Activated naive CD4-positive, alpha-beta T cell treated with anti-CD3 and anti-CD28 coated beads, Interleukin-2, amount 50 U/mL, for 16 hours (primary cell): ENCODE measurements at regions not wholly inside any gene's neighbourhood (a gene's known extent, or its start where the extent isn't known, plus 50 kb on each side); places are given as distances from the start of the nearest gene placed in this dataset.

Source experiments
- DNase-seq: peaks from one replicate; pipeline ENCODE4 v3.0.0-alpha.2; 2020

- DNase-seq, result no peak
Observed at GRCh38 chr1:168782559-168783116, 53.6 kb upstream of the DPT start.

- no peak for DNase-seq
Observed at GRCh38 chr1:168783458-168784210, 54.6 kb upstream of the DPT start.

DNA sequence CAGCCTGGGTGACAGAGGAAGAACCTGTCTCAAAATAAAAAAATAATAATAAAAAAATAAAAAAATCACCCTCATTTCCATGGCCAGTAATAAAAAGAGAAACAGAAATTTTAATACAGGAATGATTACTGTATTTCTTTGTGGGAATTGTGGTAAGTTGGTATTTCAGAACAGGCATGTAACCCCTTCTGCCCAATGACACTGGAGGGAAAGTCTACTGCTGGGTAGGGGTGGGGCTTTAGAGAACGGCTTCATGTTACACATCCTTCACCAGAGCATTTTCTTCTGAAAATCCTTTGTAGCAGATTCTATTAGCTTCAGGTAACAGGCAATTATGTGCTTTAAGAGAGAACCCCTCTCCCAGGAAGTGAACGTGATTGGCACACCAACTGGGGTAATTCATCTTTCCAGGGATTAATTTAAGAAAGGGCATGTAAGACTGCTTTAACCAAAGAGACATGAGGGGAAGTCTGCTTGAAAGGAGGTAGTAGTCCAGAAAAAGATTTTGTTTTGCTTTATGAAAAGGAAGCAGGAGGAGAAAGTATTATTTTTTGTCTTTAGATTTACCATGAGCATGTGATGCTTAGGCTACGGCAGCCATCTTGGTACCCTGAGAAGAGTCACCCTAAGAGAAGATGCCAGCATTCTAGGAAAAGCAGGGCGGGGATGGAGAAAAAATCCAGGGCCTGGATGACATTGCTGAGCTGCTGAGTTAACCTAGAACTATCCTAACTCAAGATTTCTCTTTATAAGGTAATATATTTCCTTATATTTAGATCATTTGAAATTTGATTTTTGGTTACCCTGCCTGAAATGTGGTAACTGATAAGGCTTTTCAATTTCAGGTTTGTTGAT, 57.7 kb upstream of the DPT start:
- no peak for DNase-seq

DNA sequence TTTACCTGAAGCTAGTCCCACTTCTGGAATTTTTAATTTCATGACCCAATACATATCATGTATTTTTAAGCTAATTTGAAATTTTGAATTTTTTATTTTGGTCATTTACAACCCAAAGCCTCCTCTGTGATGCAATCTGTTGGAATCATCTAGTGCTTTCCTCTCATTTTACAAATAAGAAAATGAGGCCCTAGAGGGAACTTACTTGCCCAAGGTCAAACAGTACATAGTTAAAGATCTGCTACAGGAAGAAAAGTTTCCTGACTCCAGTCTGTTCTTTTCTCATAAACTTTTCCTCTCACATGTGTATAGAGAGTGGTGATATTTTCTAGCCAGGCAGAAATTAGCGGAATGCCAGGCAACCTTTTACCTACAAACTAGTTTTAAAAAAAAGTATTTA, 59.3 kb upstream of the DPT start:
- DNase-seq, result no peak

GRCh38 chr1:168789501-168789900, 60.5 kb upstream of the DPT start:
- DNase-seq, result no peak

GRCh38 chr1:168792142-168792541, 63.1 kb upstream of the DPT start:
- no peak for DNase-seq

- no peak for DNase-seq
Observed at GRCh38 chr1:168792592-168793125, 63.7 kb upstream of the DPT start.

DNA sequence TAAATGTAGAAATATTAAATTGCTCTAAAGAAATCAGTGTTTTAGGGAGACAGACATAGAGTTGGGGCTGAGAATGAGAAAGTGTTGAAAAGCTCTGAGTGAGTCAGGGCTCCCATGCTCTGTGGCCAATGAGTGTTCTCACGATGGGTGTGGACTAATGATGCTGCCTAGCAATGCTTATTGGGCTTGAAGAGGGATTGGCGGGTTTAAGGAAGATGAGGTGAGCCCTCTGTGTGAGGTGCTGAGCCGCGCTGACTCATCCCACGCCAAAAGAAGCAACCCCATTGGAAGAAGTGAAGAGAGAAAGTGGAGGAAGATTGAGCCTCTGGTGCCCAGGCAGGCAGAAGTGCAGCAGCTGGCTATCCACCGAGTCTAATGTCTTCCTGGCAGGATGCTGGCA, 65.1 kb upstream of the DPT start:
- no peak for DNase-seq

- no peak for DNase-seq
Observed at GRCh38 chr1:168795681-168796080, 66.7 kb upstream of the DPT start.

- no peak for DNase-seq
Observed at GRCh38 chr1:168799927-168800605, 71.1 kb upstream of the DPT start.

- no peak for DNase-seq
Observed at GRCh38 chr1:168801032-168801745, 72.2 kb upstream of the DPT start.

- no peak for DNase-seq
Observed at GRCh38 chr1:168803806-168804510, 75.0 kb upstream of the DPT start.

- no peak for DNase-seq
Observed at GRCh38 chr1:168806952-168807351, 77.9 kb upstream of the DPT start.

DNA sequence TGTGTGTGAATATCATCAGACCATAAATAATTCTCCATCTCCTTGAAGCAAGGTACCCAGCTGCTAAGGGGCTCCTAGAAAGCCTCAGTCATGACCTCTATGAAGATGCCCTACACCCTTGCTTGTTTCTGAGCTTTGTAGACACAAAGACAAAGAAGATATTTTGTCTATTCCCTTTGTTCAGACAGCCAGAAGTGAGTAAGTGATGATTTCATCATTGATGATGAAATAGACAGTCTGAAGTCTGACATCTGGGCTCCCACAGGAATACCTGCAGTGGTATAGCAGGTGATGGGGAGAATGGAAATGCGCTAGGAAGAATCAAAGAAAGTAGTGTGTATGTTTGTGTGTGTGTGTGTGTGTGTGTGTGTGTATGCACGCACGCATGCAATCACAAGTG, 82.2 kb upstream of the DPT start:
- no peak for DNase-seq

DNA sequence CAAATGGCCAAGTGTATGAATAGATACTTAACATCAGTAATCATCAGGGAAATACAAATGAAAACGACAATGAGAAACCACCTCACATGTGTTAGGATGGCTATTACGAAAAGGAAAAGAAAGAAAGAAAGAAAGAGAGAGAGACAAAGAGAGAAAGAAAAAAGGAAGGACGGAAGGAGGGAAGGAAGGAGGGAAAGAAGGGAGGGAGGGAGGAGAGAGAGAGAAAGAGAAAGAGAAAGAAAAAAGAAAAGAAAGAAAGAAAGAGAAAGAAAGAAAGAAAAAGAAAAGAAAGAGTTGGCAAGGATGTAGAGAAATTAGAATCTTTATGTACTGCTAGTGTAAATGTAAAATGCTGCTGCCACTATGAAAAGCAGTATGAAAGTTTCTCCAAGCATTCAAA, 90.7 kb upstream of the DPT start:
- no peak for DNase-seq

DNA sequence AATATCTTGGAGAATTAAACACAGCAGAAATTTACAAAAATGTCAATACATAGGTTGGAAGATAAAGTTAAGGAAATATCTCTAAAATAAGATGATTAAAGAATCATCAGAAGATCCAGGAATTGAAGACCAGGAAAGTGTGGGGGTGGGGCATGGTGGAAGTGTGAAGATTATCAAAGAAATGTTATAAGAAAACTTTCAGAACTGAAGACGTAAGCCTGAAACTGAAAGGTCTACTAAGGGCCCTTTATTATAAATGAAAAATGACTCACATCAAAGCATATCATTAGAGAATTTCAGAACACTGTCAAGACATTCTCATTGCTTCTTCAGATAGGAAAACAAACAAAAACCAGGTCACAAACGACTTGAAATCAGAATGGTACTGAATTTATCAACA, 92.4 kb upstream of the DPT start:
- DNase-seq, result peak; percentile 18

- no peak for DNase-seq
Observed at GRCh38 chr1:168822911-168823310, 93.9 kb upstream of the DPT start.

DNA sequence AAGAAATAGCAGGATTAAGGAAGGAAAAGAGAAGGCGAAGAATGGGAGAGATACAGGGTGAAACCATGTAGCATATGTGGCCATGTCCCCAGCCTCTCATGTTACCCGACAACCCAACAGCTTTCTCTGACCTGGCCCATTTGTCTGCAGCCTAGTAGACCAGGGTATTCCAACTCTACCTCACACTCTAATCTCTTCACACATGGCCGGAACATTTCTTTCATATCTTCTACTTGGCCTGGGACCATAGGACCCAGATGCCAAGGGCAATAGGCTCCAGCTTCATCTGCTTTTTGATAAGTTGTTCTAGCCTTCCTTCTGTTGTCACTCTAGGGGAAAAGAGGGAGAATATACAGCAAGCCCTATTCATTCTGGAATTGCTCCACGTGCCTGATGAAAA, 95.0 kb upstream of the DPT start:
- no peak for DNase-seq

GRCh38 chr1:168824418-168825065, 95.5 kb upstream of the DPT start:
- DNase-seq, result no peak

GRCh38 chr1:168825129-168825528, 96.1 kb upstream of the DPT start:
- no peak for DNase-seq

- DNase-seq, result no peak
Observed at GRCh38 chr1:168825820-168826219, 96.8 kb upstream of the DPT start.
